SK-N-SH (cell line): ENCODE measurements at regions not wholly inside any gene's neighbourhood (a gene's known extent, or its start where the extent isn't known, plus 50 kb on each side); places are given as distances from the start of the nearest gene placed in this dataset.

ENCODE experiments used
- CTCF ChIA-PET: fragments of 300-600, 350-600 bp; formaldehyde crosslinking; extraction: SDS; loops from one replicate; lab custom pipeline; 2021; lab: Yijun Ruan, JAX
- POLR2A ChIA-PET: fragments of 350-600 bp; sonication (Branson Sonifier 250); formaldehyde crosslinking; extraction: SDS; loops from one replicate; lab custom pipeline; 2020; ENCODE audit warnings: antibody characterized with exemption, inconsistent platforms; lab: Yijun Ruan, JAX
- DNase-seq: peaks from one replicate; pipeline ENCODE4 v3.0.0; 2012
- H2AFZ ChIP-seq: fragments of 200-600 bp; sonication (generic); 2 replicates; pipeline ENCODE4 v1.8.1; 2016; ENCODE audit warnings: antibody characterized with exemption, mild to moderate bottlenecking, low read depth
- H3F3A ChIP-seq: fragments of 200-600 bp; sonication (generic); replicated peaks from 2 replicates; pipeline ENCODE3; 2016; ENCODE audit warnings: antibody characterized with exemption, mild to moderate bottlenecking; ENCODE audit not compliant: insufficient read depth
- H3K27ac ChIP-seq, 2 experiments: fragments of 200-500 bp in 1 of 2; fragments of 200-600 bp in 1 of 2; sonication (Bioruptor generic) in 1 of 2; sonication (generic), shearing (Covaris generic) in 1 of 2; 2 replicates each; pipeline versions ENCODE4 v1.5.1 to v1.6.1; 2014 to 2016; ENCODE audit warnings: low read depth in 2 of 2, inconsistent platforms in 1 of 2, low read length in 1 of 2, mild to moderate bottlenecking in 1 of 2, mixed read lengths in 1 of 2
- H3K27me3 ChIP-seq: fragments of 200-600 bp; sonication (generic), shearing (Covaris generic); 2 replicates; pipeline ENCODE4 v1.6.1; 2016; ENCODE audit warnings: mixed run types; ENCODE audit not compliant: insufficient read depth
- H3K36me3 ChIP-seq, 2 experiments: fragments of 200-500 bp in 1 of 2; fragments of 200-600 bp in 1 of 2; sonication (Bioruptor generic) in 1 of 2; sonication (generic) in 1 of 2; replicated peaks in 1 of 2; 2 replicates each; pipeline versions ENCODE3 to v1.5.1; 2014 to 2016; ENCODE audit warnings: low read length in 1 of 2, mild to moderate bottlenecking in 1 of 2; ENCODE audit not compliant: insufficient read depth in 2 of 2, control insufficient read depth in 1 of 2
- H3K4me1 ChIP-seq, 2 experiments: fragments of 200-500 bp in 1 of 2; fragments of 200-600 bp in 1 of 2; sonication (Bioruptor generic) in 1 of 2; sonication (generic), shearing (Covaris generic) in 1 of 2; 2 replicates each; pipeline versions ENCODE4 v1.5.1 to v1.6.1; 2014 to 2016; ENCODE audit warnings: low read depth in 1 of 2, low read length in 1 of 2, mixed run types in 1 of 2; ENCODE audit not compliant: insufficient read depth in 2 of 2, control insufficient read depth in 1 of 2
- H3K4me2 ChIP-seq: fragments of 200-600 bp; sonication (generic), shearing (Covaris generic); 2 replicates; pipeline ENCODE4 v1.6.1; 2017; ENCODE audit warnings: mixed run types
- H3K4me3 ChIP-seq, 2 experiments: fragments of 200-500 bp in 1 of 2; fragments of 200-600 bp in 1 of 2; sonication (Bioruptor generic) in 1 of 2; sonication (generic), shearing (Covaris generic) in 1 of 2; 2 replicates each; pipeline versions ENCODE4 v1.5.1 to v1.8.1; 2014 to 2016; ENCODE audit warnings: low read depth in 2 of 2, inconsistent platforms in 1 of 2, low read length in 1 of 2, mild to moderate bottlenecking in 1 of 2, mixed read lengths in 1 of 2, moderate library complexity in 1 of 2
- H3K79me2 ChIP-seq: fragments of 200-600 bp; sonication (generic); 2 replicates; pipeline ENCODE4 v1.8.1; 2017; ENCODE audit warnings: mild to moderate bottlenecking; ENCODE audit not compliant: insufficient read depth
- H3K9ac ChIP-seq: fragments of 200-600 bp; sonication (generic); 2 replicates; pipeline ENCODE4 v1.6.1; 2017; ENCODE audit warnings: mixed run types
- H3K9me2 ChIP-seq: fragments of 200-600 bp; sonication (generic); 2 replicates; pipeline ENCODE4 v1.6.1; 2017; ENCODE audit warnings: mixed run types
- H3K9me3 ChIP-seq: fragments of 200-600 bp; sonication (generic); 2 replicates; pipeline ENCODE4 v1.6.1; 2017; ENCODE audit warnings: mixed run types, mild to moderate bottlenecking, moderate library complexity
- H4K20me1 ChIP-seq: fragments of 200-600 bp; sonication (generic); 2 replicates; pipeline ENCODE4 v1.6.1; 2017; ENCODE audit warnings: mild to moderate bottlenecking, mixed run types; ENCODE audit not compliant: insufficient read depth
- CHD2 ChIP-seq: fragments of 150-350 bp; IDR thresholded peaks from 2 replicates; pipeline ENCODE4 v1.6.1; 2018; ENCODE audit warnings: low read length; ENCODE audit not compliant: partially characterized antibody
- EP300 ChIP-seq, 2 experiments: IDR thresholded peaks; 2 replicates each; pipeline versions ENCODE4 v1.4.0 to v1.6.1; 2012; ENCODE audit warnings: borderline replicate concordance in 1 of 2, low read depth in 1 of 2, low read length in 1 of 2
- EZH2phosphoT487 ChIP-seq: fragments of 200-600 bp; sonication (generic); IDR thresholded peaks from 2 replicates; pipeline ENCODE4 v1.6.1; 2017; ENCODE audit warnings: low read depth, mixed run types, mild to moderate bottlenecking, antibody characterized with exemption, moderate library complexity, borderline replicate concordance
- FOXJ3 ChIP-seq: sonication (generic); formaldehyde crosslinking; IDR thresholded peaks from 2 replicates; pipeline ENCODE4 v1.5.1; 2020; ENCODE audit warnings: mild to moderate bottlenecking, missing genetic modification reagents
- MXI1 ChIP-seq: IDR thresholded peaks from 2 replicates; pipeline ENCODE4 v1.6.1; 2012; ENCODE audit warnings: mild to moderate bottlenecking, low read depth, low read length, improper control_type of control experiment
- NFIC ChIP-seq: IDR thresholded peaks from 2 replicates; pipeline ENCODE4 v1.4.0; 2012; ENCODE audit warnings: borderline replicate concordance
- NRF1 ChIP-seq: IDR thresholded peaks from 2 replicates; pipeline ENCODE4 v1.6.1; 2012; ENCODE audit warnings: low read depth, mild to moderate bottlenecking, low read length
- POLR2AphosphoS5 ChIP-seq: IDR thresholded peaks from 2 replicates; pipeline ENCODE4 v1.6.1; 2012; ENCODE audit warnings: low read depth, low read length
- RAD21 ChIP-seq: IDR thresholded peaks from 2 replicates; pipeline ENCODE4 v1.6.1; 2012; ENCODE audit warnings: mild to moderate bottlenecking, low read length
- RFX5 ChIP-seq: IDR thresholded peaks from 2 replicates; pipeline ENCODE4 v1.6.1; 2012; ENCODE audit warnings: mild to moderate bottlenecking, improper control_type of control experiment, low read length
- RXRA ChIP-seq: IDR thresholded peaks from 2 replicates; pipeline ENCODE4 v1.4.0; 2012; ENCODE audit warnings: low read depth, mild to moderate bottlenecking, borderline replicate concordance
- SIN3A ChIP-seq: IDR thresholded peaks from 2 replicates; pipeline ENCODE4 v1.6.1; 2012; ENCODE audit warnings: low read depth, mild to moderate bottlenecking, low read length, moderate library complexity, borderline replicate concordance
- TCF12 ChIP-seq: IDR thresholded peaks from 2 replicates; pipeline ENCODE4 v1.4.0; 2012
- YY1 ChIP-seq: IDR thresholded peaks from 2 replicates; pipeline ENCODE4 v1.4.0; 2012; ENCODE audit warnings: low read depth, mild to moderate bottlenecking
- WGBS: methylation state at CpG from one replicate; pipeline ENCODE4 v1.1.6; 2017; ENCODE audit warnings: low lambda C conversion rate; 5-methylcytosine and 5-hydroxymethylcytosine counted together
- TF ChIP-seq, protein P1 (sequence below): fragments of 200-600 bp; sonication (generic); IDR thresholded peaks from 2 replicates; pipeline ENCODE4 v1.6.1; 2017; ENCODE audit warnings: antibody characterized with exemption, mild to moderate bottlenecking, moderate library complexity
- TF ChIP-seq, protein P2 (sequence below): IDR thresholded peaks from 2 replicates; pipeline ENCODE4 v1.4.0; 2012; ENCODE audit warnings: low read depth, borderline replicate concordance
- TF ChIP-seq, protein P3 (sequence below): IDR thresholded peaks from 2 replicates; pipeline ENCODE4 v1.4.0; 2012; ENCODE audit warnings: low read depth, borderline replicate concordance

DNA sequence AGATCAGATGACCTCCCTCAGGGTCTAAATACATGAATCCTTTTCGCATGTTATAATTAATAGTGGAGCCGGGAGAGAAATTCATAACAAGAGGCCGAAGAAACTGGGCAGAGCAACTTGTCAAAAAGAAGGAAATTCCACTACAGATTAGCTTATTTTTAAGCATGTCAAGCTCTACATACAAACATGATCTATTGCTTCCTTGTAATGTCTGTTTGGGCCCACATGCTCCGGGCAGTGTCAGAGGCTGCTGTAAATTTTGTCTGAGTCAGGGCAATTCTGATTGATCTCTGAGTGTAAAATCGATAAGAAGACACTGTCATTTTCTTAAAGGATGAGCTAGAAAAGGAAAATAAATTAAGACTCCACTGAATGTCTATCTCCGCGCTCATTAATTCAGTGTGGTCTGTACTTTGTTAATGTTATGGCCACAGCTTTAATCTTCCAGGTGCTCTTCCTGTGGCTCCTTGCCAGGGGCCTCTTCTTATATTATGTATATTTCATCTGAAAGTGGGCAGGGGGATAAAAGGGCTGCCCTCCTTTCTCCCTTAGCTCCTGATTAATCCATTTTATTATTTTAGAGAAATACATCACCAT lies 194.1 kb upstream of the SP8 start:
- CTCF ChIA-PET = interaction anchor here (1.1 kb wide), 1 partner anchor 33 kb away, joined by 3 read pairs; no protein-coding TSS in a partner anchor
- POLR2A ChIA-PET = no interaction called here

DNA sequence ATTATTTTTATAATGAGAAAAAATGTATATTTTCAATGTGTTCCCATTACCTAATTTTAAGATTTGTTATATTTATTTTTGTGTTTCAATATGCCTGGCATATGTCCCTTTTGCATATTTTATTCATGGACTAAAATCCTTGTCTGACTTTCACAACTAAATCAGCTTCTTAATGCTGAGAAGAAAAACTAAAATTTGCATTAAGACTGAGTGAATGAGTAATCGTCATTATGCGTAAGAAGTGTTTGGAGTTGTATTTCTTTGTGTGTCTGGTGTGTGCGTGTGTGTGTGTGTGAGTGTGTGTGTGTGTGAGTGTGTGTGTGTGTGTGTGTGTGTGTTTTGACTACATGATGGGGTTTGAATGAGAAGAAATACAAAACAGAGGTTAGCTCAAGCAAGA lies 201.7 kb upstream of the SP8 start:
- no peak for DNase-seq
- ChIA-PET CTCF (no interaction called here), POLR2A (no interaction called here)
- H3K4me1 ChIP-seq = no peaks in the 10 kb centered on the region
- H3K27me3 ChIP-seq = no peaks in the 10 kb centered on the region
- no peaks in the 10 kb centered on the region for H3K9me3 ChIP-seq
- H3K9me2 ChIP-seq = no peaks in the 10 kb centered on the region
- no peaks in the 10 kb centered on the region for H3K79me2 ChIP-seq
- 18% methylated on average over 3 of the region's 3 CpGs for WGBS
- no peak overlapping the region for H2AFZ ChIP-seq
- no peak for TF ChIP-seq FOXJ3 (CRISPR knock-in tag)
- TF ChIP-seq RXRA = no peak
- TF ChIP-seq TCF12 = no peak
- no peak overlapping the region for H3K27ac ChIP-seq
- H3K9ac ChIP-seq = no peak overlapping the region
- no peaks in the 10 kb centered on the region for H3F3A ChIP-seq
- no peaks in the 10 kb centered on the region for H4K20me1 ChIP-seq
- H3K4me2 ChIP-seq = no peak overlapping the region
- H3K36me3 ChIP-seq = no peaks in the 10 kb centered on the region
- no peak overlapping the region for H3K4me3 ChIP-seq

More for the DNA sequence above, 194.1 kb upstream of the SP8 start:
- DNase-seq = no peak
- no peak overlapping the region for H3K4me3 ChIP-seq
- H3K9me3 ChIP-seq = no peaks in the 10 kb centered on the region
- no peak overlapping the region for H3K27ac ChIP-seq
- H3K36me3 ChIP-seq = no peaks in the 10 kb centered on the region
- no peaks in the 10 kb centered on the region for H3K79me2 ChIP-seq
- 4% methylated on average over 7 of the region's 7 CpGs for WGBS
- peaks cover 17% of the 10 kb centered on the region; the same call in 1 of the 2 replicates for H3K27me3 ChIP-seq
- no peak overlapping the region for H3K4me2 ChIP-seq
- H3F3A ChIP-seq = no peaks in the 10 kb centered on the region
- H3K9ac ChIP-seq = no peak overlapping the region
- no peaks in the 10 kb centered on the region for H3K4me1 ChIP-seq
- TF ChIP-seq EZH2phosphoT487 = no peak
- no peak for TF ChIP-seq RFX5
- H4K20me1 ChIP-seq = no peaks in the 10 kb centered on the region
- no peak overlapping the region for H2AFZ ChIP-seq
- H3K9me2 ChIP-seq = no peaks in the 10 kb centered on the region

DNA sequence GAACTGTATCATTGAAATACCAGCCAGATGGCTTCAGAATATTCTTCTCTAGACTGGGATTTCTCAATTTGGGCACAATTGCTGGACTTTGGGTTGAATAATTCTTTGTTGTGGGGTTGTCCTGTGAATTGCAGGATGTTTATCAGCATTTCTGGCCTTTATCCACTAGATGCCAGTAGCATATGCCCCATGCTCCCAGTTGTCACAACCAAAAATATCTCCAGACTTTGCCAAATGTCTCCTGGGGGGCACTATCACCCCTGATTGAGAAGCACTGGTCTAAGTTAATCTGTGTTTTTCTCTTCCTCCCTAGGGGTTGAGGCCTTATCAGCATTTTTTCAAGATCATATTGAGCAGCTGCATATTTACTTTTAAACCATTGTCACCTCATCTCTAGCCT lies 204.9 kb upstream of the SP8 start:
- no peaks in the 10 kb centered on the region for H3K9me2 ChIP-seq
- TF ChIP-seq SIN3A = no peak
- TF ChIP-seq NRF1 = no peak
- TF ChIP-seq, protein P1, sequence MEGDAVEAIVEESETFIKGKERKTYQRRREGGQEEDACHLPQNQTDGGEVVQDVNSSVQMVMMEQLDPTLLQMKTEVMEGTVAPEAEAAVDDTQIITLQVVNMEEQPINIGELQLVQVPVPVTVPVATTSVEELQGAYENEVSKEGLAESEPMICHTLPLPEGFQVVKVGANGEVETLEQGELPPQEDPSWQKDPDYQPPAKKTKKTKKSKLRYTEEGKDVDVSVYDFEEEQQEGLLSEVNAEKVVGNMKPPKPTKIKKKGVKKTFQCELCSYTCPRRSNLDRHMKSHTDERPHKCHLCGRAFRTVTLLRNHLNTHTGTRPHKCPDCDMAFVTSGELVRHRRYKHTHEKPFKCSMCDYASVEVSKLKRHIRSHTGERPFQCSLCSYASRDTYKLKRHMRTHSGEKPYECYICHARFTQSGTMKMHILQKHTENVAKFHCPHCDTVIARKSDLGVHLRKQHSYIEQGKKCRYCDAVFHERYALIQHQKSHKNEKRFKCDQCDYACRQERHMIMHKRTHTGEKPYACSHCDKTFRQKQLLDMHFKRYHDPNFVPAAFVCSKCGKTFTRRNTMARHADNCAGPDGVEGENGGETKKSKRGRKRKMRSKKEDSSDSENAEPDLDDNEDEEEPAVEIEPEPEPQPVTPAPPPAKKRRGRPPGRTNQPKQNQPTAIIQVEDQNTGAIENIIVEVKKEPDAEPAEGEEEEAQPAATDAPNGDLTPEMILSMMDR = no peak
- no peak for TF ChIP-seq NFIC
- TF ChIP-seq YY1 = no peak
- TF ChIP-seq EP300 (IDR thresholded peaks at IDR 0.05; ENCODE audit: borderline replicate concordance in 1 of 2, low read depth in 1 of 2, low read length in 1 of 2) = no peak
- TF ChIP-seq RAD21 = no peak
- TF ChIP-seq RXRA = no peak
- TF ChIP-seq, protein P2, sequence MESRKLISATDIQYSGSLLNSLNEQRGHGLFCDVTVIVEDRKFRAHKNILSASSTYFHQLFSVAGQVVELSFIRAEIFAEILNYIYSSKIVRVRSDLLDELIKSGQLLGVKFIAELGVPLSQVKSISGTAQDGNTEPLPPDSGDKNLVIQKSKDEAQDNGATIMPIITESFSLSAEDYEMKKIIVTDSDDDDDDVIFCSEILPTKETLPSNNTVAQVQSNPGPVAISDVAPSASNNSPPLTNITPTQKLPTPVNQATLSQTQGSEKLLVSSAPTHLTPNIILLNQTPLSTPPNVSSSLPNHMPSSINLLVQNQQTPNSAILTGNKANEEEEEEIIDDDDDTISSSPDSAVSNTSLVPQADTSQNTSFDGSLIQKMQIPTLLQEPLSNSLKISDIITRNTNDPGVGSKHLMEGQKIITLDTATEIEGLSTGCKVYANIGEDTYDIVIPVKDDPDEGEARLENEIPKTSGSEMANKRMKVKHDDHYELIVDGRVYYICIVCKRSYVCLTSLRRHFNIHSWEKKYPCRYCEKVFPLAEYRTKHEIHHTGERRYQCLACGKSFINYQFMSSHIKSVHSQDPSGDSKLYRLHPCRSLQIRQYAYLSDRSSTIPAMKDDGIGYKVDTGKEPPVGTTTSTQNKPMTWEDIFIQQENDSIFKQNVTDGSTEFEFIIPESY = no peak
- TF ChIP-seq, protein P3, sequence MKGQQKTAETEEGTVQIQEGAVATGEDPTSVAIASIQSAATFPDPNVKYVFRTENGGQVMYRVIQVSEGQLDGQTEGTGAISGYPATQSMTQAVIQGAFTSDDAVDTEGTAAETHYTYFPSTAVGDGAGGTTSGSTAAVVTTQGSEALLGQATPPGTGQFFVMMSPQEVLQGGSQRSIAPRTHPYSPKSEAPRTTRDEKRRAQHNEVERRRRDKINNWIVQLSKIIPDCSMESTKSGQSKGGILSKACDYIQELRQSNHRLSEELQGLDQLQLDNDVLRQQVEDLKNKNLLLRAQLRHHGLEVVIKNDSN = no peak
- no peak for TF ChIP-seq POLR2AphosphoS5
- TF ChIP-seq CHD2 = no peak
- no peak for TF ChIP-seq MXI1
- no peaks in the 10 kb centered on the region for H3K36me3 ChIP-seq
- H3F3A ChIP-seq = no peaks in the 10 kb centered on the region
- H3K9ac ChIP-seq = no peak overlapping the region
- H2AFZ ChIP-seq = no peak overlapping the region
- no peaks in the 10 kb centered on the region for H3K27me3 ChIP-seq
- POLR2A ChIA-PET = no interaction called here
- H3K4me2 ChIP-seq = no peak overlapping the region
- no peak overlapping the region for H3K27ac ChIP-seq
- no peaks in the 10 kb centered on the region for H3K9me3 ChIP-seq
- no peaks in the 10 kb centered on the region for H3K79me2 ChIP-seq
- no peak for DNase-seq
- no peaks in the 10 kb centered on the region for H3K4me1 ChIP-seq
- H4K20me1 ChIP-seq = no peaks in the 10 kb centered on the region
- H3K4me3 ChIP-seq = no peak overlapping the region
- CTCF ChIA-PET = interaction anchor here (1.0 kb wide), 1 partner anchor 9 kb away, joined by 3 read pairs; no protein-coding TSS in a partner anchor
